HG03159 (cell line): ENCODE measurements at regions not wholly inside any gene's neighbourhood (a gene's known extent, or its start where the extent isn't known, plus 50 kb on each side); places are given as distances from the start of the nearest gene placed in this dataset.

ENCODE experiments used
- ATAC-seq: cut with Tn5 transposase; IDR thresholded peaks from one replicate; pipeline ENCODE4 v1.9.1; 2021; ENCODE audit warnings: mild to moderate bottlenecking, moderate library complexity; ENCODE audit not compliant: unreplicated experiment

GRCh38 chr3:137958636-137959035 is 51.3 kb upstream of the CLDN18 start:
- ATAC-seq: no peak
